ENCODE measurements at regions not wholly inside any gene's neighbourhood (a gene's known extent, or its start where the extent isn't known, plus 50 kb on each side); places are given as distances from the start of the nearest gene placed in this dataset.

DNA sequence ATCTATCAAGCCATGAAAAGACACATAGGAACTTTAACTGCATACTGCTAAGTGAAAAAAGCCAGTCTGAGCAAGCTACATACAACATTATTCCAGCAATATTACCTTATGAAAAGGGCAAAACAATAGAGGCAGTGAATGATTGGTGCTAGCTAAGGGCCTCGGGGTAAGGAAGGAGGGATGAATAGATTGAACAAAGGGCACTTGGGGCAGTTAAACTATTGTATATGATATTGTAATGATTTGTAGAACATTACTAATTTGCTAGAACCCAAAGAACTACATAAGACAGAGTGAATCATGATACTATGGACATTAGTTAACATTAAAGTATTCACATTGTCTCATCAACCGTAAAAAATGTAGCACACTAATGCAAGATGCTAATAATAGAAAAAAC lies 218.3 kb downstream of the FBXO4 start:
- TF ChIP-seq EZH2 (IDR thresholded peaks at IDR 0.05; ENCODE audit: borderline replicate concordance, low read depth, low read length, severe bottlenecking) (no peak), CTCF (IDR thresholded peaks at IDR 0.05; ENCODE audit: extremely low read depth in 1 of 2, insufficient read depth in 1 of 2, low read depth in 1 of 2, low read length in 2 of 2) (no peak), POLR2A (IDR thresholded peaks at IDR 0.05; ENCODE audit: low read depth, low read length) (no peak), POLR2AphosphoS5 (IDR thresholded peaks at IDR 0.05; ENCODE audit: insufficient read depth, low read depth, low read length) (no peak), GATA2 (IDR thresholded peaks at IDR 0.05; ENCODE audit: insufficient read depth, insufficient read length, low read depth, low read length) (no peak), FOS (IDR thresholded peaks at IDR 0.05; ENCODE audit: borderline replicate concordance, insufficient read depth, low read length) (no peak), MAX (IDR thresholded peaks at IDR 0.05; ENCODE audit: insufficient read depth, insufficient read length) (no peak)

All from endothelial cell of umbilical vein (primary cell).